GM12878 (cell line): ENCODE measurements at regions not wholly inside any gene's neighbourhood (a gene's known extent, or its start where the extent isn't known, plus 50 kb on each side); places are given as distances from the start of the nearest gene placed in this dataset.

Source experiments
- EGR1 ChIP-seq, 2 experiments: IDR thresholded peaks; 1 replicate in 1 of 2; 2 replicates in 1 of 2; pipeline ENCODE4 v1.6.1; 2011 to 2012; ENCODE audit warnings: low read depth in 2 of 2, low read length in 2 of 2, borderline replicate concordance in 1 of 2, mild to moderate bottlenecking in 1 of 2, moderate library complexity in 1 of 2
- GABPA ChIP-seq: IDR thresholded peaks from 2 replicates; pipeline ENCODE4 v1.6.1; 2014; ENCODE audit warnings: antibody characterized with exemption, low read depth, mild to moderate bottlenecking, inconsistent platforms
- RAD21 ChIP-seq: IDR thresholded peaks from 2 replicates; pipeline ENCODE4 v1.6.1; 2011; ENCODE audit warnings: mild to moderate bottlenecking, low read depth, low read length, moderate library complexity; ENCODE audit not compliant: insufficient read depth
- RCOR1 ChIP-seq: conservative IDR thresholded peaks from 2 replicates; pipeline ENCODE4 v1.6.1; 2012; ENCODE audit warnings: low read depth, low read length, improper control_type of control experiment
- SIN3A ChIP-seq: IDR thresholded peaks from 2 replicates; pipeline ENCODE4 v1.6.1; 2012; ENCODE audit warnings: low read depth, low read length, improper control_type of control experiment
- SMC3 ChIP-seq: IDR thresholded peaks from 2 replicates; pipeline ENCODE4 v1.6.1; 2011; ENCODE audit warnings: low read length, improper control_type of control experiment, borderline replicate concordance
- TAF1 ChIP-seq: IDR thresholded peaks from 2 replicates; pipeline ENCODE4 v1.6.1; 2011; ENCODE audit warnings: mild to moderate bottlenecking, low read depth, low read length, borderline replicate concordance
- TARDBP ChIP-seq: IDR thresholded peaks from 2 replicates; pipeline ENCODE4 v1.6.1; 2016; ENCODE audit warnings: borderline replicate concordance
- USF1 ChIP-seq: IDR thresholded peaks from 2 replicates; pipeline ENCODE4 v1.6.1; 2011; ENCODE audit warnings: borderline replicate concordance, low read depth, mild to moderate bottlenecking, moderate library complexity, mixed read lengths, low read length; ENCODE audit not compliant: insufficient read depth; ENCODE audit errors: extremely low read length
- TF ChIP-seq, protein P1 (sequence below), 3 experiments: IDR thresholded peaks in 2 of 3; conservative IDR thresholded peaks in 1 of 3; 2 replicates each; pipeline ENCODE4 v1.5.1; 2011; ENCODE audit warnings: low read depth in 3 of 3, low read length in 3 of 3, mild to moderate bottlenecking in 3 of 3, control low read depth in 2 of 3, moderate library complexity in 2 of 3, inconsistent platforms in 1 of 3, mixed read lengths in 1 of 3; ENCODE audit not compliant: control insufficient read depth in 2 of 3, insufficient read depth in 1 of 3; ENCODE audit errors: extremely low read depth in 1 of 3
- TF ChIP-seq, protein P2 (sequence below): fragments of 450-650 bp; IDR thresholded peaks from 2 replicates; pipeline ENCODE4 v1.6.1; 2017; ENCODE audit warnings: antibody characterized with exemption, mild to moderate bottlenecking, moderate library complexity
- TF ChIP-seq, protein P3 (sequence below): fragments of 150-350 bp; IDR thresholded peaks from 2 replicates; pipeline ENCODE4 v1.6.1; 2016; ENCODE audit warnings: low read depth, low read length
- TF ChIP-seq, protein P4 (sequence below): IDR thresholded peaks from 2 replicates; pipeline ENCODE4 v1.6.1; 2012; ENCODE audit warnings: low read depth, low read length, improper control_type of control experiment

GRCh38 chr2:129918604-129919003, 60.9 kb upstream of the RAB6C start:
- TF ChIP-seq USF1 (no peak), SIN3A (no peak), RAD21 (no peak), GABPA (no peak), TARDBP (no peak), EGR1 (IDR thresholded peaks at IDR 0.05; ENCODE audit: borderline replicate concordance in 1 of 2, low read depth in 2 of 2, low read length in 2 of 2) (no peak), TAF1 (no peak), SMC3 (no peak), RCOR1 (no peak)
- TF ChIP-seq, protein P1, sequence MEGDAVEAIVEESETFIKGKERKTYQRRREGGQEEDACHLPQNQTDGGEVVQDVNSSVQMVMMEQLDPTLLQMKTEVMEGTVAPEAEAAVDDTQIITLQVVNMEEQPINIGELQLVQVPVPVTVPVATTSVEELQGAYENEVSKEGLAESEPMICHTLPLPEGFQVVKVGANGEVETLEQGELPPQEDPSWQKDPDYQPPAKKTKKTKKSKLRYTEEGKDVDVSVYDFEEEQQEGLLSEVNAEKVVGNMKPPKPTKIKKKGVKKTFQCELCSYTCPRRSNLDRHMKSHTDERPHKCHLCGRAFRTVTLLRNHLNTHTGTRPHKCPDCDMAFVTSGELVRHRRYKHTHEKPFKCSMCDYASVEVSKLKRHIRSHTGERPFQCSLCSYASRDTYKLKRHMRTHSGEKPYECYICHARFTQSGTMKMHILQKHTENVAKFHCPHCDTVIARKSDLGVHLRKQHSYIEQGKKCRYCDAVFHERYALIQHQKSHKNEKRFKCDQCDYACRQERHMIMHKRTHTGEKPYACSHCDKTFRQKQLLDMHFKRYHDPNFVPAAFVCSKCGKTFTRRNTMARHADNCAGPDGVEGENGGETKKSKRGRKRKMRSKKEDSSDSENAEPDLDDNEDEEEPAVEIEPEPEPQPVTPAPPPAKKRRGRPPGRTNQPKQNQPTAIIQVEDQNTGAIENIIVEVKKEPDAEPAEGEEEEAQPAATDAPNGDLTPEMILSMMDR (IDR thresholded peaks at IDR 0.05 in 2 of 3, conservative IDR thresholded peaks at IDR 0.05 in 1 of 3; ENCODE audit: control insufficient read depth in 2 of 3, extremely low read depth in 1 of 3, insufficient read depth in 1 of 3, low read depth in 3 of 3, low read length in 3 of 3), result no peak
- TF ChIP-seq, protein P2, sequence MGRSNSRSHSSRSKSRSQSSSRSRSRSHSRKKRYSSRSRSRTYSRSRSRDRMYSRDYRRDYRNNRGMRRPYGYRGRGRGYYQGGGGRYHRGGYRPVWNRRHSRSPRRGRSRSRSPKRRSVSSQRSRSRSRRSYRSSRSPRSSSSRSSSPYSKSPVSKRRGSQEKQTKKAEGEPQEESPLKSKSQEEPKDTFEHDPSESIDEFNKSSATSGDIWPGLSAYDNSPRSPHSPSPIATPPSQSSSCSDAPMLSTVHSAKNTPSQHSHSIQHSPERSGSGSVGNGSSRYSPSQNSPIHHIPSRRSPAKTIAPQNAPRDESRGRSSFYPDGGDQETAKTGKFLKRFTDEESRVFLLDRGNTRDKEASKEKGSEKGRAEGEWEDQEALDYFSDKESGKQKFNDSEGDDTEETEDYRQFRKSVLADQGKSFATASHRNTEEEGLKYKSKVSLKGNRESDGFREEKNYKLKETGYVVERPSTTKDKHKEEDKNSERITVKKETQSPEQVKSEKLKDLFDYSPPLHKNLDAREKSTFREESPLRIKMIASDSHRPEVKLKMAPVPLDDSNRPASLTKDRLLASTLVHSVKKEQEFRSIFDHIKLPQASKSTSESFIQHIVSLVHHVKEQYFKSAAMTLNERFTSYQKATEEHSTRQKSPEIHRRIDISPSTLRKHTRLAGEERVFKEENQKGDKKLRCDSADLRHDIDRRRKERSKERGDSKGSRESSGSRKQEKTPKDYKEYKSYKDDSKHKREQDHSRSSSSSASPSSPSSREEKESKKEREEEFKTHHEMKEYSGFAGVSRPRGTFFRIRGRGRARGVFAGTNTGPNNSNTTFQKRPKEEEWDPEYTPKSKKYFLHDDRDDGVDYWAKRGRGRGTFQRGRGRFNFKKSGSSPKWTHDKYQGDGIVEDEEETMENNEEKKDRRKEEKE, result no peak
- TF ChIP-seq, protein P3, sequence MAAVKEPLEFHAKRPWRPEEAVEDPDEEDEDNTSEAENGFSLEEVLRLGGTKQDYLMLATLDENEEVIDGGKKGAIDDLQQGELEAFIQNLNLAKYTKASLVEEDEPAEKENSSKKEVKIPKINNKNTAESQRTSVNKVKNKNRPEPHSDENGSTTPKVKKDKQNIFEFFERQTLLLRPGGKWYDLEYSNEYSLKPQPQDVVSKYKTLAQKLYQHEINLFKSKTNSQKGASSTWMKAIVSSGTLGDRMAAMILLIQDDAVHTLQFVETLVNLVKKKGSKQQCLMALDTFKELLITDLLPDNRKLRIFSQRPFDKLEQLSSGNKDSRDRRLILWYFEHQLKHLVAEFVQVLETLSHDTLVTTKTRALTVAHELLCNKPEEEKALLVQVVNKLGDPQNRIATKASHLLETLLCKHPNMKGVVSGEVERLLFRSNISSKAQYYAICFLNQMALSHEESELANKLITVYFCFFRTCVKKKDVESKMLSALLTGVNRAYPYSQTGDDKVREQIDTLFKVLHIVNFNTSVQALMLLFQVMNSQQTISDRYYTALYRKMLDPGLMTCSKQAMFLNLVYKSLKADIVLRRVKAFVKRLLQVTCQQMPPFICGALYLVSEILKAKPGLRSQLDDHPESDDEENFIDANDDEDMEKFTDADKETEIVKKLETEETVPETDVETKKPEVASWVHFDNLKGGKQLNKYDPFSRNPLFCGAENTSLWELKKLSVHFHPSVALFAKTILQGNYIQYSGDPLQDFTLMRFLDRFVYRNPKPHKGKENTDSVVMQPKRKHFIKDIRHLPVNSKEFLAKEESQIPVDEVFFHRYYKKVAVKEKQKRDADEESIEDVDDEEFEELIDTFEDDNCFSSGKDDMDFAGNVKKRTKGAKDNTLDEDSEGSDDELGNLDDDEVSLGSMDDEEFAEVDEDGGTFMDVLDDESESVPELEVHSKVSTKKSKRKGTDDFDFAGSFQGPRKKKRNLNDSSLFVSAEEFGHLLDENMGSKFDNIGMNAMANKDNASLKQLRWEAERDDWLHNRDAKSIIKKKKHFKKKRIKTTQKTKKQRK, result no peak
- TF ChIP-seq, protein P4, sequence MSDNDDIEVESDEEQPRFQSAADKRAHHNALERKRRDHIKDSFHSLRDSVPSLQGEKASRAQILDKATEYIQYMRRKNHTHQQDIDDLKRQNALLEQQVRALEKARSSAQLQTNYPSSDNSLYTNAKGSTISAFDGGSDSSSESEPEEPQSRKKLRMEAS, result no peak
